ENCODE measurements at regions not wholly inside any gene's neighbourhood (a gene's known extent, or its start where the extent isn't known, plus 50 kb on each side); places are given as distances from the start of the nearest gene placed in this dataset.
"Not testable (repeated sequence)": the region's sequence is repeated elsewhere in the genome, so short reads cannot be mapped to it uniquely, and the experiment has no call there.

- no peaks in the 10 kb centered on the region for H3K4me1 ChIP-seq (ENCODE audit: control insufficient read depth, low read depth, low read length)
- no peak overlapping the region for H3K27ac ChIP-seq (ENCODE audit: low read length)
- no peaks in the 10 kb centered on the region for H3K27me3 ChIP-seq (ENCODE audit: control insufficient read depth, insufficient read depth, low read length)
- H3K9me3 ChIP-seq (ENCODE audit: control insufficient read depth, low read depth, low read length), result no peaks in the 10 kb centered on the region
- H3K4me3 ChIP-seq (ENCODE audit: low read length), result no peak overlapping the region
- no peaks in the 10 kb centered on the region for H3K36me3 ChIP-seq (ENCODE audit: control insufficient read depth, low read depth, low read length)
- no peak overlapping the region for H3K9ac ChIP-seq (ENCODE audit: low read length)
These were observed 580.0 kb upstream of the ZNF337 start for GRCh38 chr20:26276554-26277210.

DNA sequence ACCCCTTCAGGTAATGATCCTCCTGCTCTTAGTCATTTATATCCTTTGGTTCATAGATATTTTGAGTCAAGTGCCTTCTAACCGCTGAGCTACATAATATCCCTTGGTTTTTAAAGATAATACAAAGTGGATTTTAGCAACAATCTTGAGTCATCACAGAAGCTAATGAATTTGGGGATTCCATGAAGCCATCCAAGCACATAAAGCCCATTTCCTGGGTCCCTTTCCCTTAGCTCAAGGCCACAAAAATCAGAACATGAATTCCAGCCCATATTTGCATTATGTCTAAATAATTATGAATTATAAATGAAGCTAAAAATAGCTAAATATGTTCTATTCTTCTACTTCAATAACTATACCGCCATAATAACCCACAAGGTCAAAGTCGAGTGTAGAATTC, 572.1 kb upstream of the ZNF337 start:
- not testable (repeated sequence) for H3K36me3 ChIP-seq (ENCODE audit: control insufficient read depth, low read depth, low read length); H3K27me3 ChIP-seq (ENCODE audit: control insufficient read depth, insufficient read depth, low read length); H3K4me3 ChIP-seq (ENCODE audit: low read length); H3K9me3 ChIP-seq (ENCODE audit: control insufficient read depth, low read depth, low read length); H3K9ac ChIP-seq (ENCODE audit: low read length); H3K27ac ChIP-seq (ENCODE audit: low read length); H3K4me1 ChIP-seq (ENCODE audit: control insufficient read depth, low read depth, low read length)

- H3K27me3 ChIP-seq (ENCODE audit: control insufficient read depth, insufficient read depth, low read length); H3K4me1 ChIP-seq (ENCODE audit: control insufficient read depth, low read depth, low read length); H3K27ac ChIP-seq (ENCODE audit: low read length); H3K4me3 ChIP-seq (ENCODE audit: low read length); H3K36me3 ChIP-seq (ENCODE audit: control insufficient read depth, low read depth, low read length); H3K9me3 ChIP-seq (ENCODE audit: control insufficient read depth, low read depth, low read length); H3K9ac ChIP-seq (ENCODE audit: low read length): not testable (repeated sequence)
These were observed 564.3 kb upstream of the ZNF337 start for GRCh38 chr20:26260925-26261324.

- H3K9me3 ChIP-seq (ENCODE audit: control insufficient read depth, low read depth, low read length); H3K4me1 ChIP-seq (ENCODE audit: control insufficient read depth, low read depth, low read length); H3K36me3 ChIP-seq (ENCODE audit: control insufficient read depth, low read depth, low read length); H3K27me3 ChIP-seq (ENCODE audit: control insufficient read depth, insufficient read depth, low read length); H3K4me3 ChIP-seq (ENCODE audit: low read length); H3K27ac ChIP-seq (ENCODE audit: low read length); H3K9ac ChIP-seq (ENCODE audit: low read length): not testable (repeated sequence)
These were observed 555.8 kb upstream of the ZNF337 start for GRCh38 chr20:26252311-26252975.

DNA sequence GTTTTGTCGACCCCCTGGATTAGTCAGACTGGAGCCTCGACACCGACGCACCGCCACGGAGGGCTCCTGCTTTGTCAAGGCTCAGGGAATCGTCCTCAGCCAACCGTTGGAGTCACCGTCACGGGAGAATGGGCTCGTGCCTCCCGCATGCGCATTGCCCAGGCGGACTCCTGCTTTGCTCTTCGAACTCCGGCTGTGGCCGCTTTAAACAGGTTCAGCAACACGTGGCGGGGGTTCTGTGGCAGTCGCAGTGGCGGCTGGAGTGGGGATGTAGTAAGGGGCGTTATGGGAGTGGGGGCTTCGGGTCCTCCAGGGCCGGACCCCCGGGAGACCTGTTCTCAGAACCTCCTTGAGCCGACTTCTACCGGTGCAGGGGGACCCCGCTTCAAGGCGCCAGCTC, 554.7 kb upstream of the ZNF337 start:
- not testable (repeated sequence) for H3K27ac ChIP-seq (ENCODE audit: low read length); H3K4me1 ChIP-seq (ENCODE audit: control insufficient read depth, low read depth, low read length); H3K9ac ChIP-seq (ENCODE audit: low read length); H3K27me3 ChIP-seq (ENCODE audit: control insufficient read depth, insufficient read depth, low read length); H3K4me3 ChIP-seq (ENCODE audit: low read length); H3K36me3 ChIP-seq (ENCODE audit: control insufficient read depth, low read depth, low read length); H3K9me3 ChIP-seq (ENCODE audit: control insufficient read depth, low read depth, low read length)

- H3K27me3 ChIP-seq (ENCODE audit: control insufficient read depth, insufficient read depth, low read length); H3K36me3 ChIP-seq (ENCODE audit: control insufficient read depth, low read depth, low read length); H3K27ac ChIP-seq (ENCODE audit: low read length); H3K4me3 ChIP-seq (ENCODE audit: low read length); H3K9me3 ChIP-seq (ENCODE audit: control insufficient read depth, low read depth, low read length); H3K9ac ChIP-seq (ENCODE audit: low read length); H3K4me1 ChIP-seq (ENCODE audit: control insufficient read depth, low read depth, low read length): not testable (repeated sequence)
These were observed 553.8 kb upstream of the ZNF337 start for GRCh38 chr20:26250249-26251114.

DNA sequence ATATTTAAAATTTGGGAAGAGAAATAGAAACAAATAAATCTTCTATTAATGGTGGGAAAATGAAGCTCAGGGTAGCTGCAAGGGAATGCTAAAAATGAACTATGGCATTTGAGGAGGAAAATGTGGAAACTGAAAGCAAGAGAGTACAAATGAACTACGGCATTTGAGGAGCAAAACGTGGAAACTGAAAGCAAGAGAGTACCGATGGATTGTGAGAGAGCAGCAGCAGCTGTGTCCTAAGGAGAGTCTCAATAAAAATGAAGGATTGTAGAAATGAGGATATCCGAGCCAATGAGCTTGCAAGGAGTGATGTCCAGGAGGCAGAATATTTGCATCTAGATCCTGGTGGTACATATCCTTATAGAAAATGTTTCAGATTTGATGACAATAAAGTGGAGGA, 547.1 kb upstream of the ZNF337 start:
- H3K4me3 ChIP-seq (ENCODE audit: low read length), result no peak overlapping the region
- no peaks in the 10 kb centered on the region for H3K27me3 ChIP-seq (ENCODE audit: control insufficient read depth, insufficient read depth, low read length)
- H3K9ac ChIP-seq (ENCODE audit: low read length), result no peak overlapping the region
- H3K9me3 ChIP-seq (ENCODE audit: control insufficient read depth, low read depth, low read length), result peaks cover 5% of the 10 kb centered on the region
- H3K27ac ChIP-seq (ENCODE audit: low read length), result no peak overlapping the region
- H3K4me1 ChIP-seq (ENCODE audit: control insufficient read depth, low read depth, low read length), result no peaks in the 10 kb centered on the region
- no peaks in the 10 kb centered on the region for H3K36me3 ChIP-seq (ENCODE audit: control insufficient read depth, low read depth, low read length)

DNA sequence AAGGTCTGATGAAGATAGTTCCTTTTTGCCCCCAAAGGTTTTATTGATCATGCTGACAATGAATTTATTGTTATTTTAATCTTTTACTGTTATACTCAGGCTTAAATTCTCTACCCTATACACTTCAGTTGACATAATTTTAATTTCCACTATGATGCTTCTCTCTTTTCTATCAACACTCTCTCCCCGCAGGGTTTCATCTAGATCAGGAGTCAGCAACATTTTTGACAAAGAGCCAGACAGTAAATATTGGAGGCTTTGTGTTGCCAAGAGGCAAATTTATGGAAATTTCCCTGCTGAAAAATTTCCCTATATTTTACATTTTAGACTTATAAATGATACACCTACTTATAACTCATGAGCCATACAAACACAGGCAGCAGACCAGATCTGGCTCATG, 524.0 kb upstream of the ZNF337 start:
- not testable (repeated sequence) for H3K4me1 ChIP-seq (ENCODE audit: control insufficient read depth, low read depth, low read length); H3K36me3 ChIP-seq (ENCODE audit: control insufficient read depth, low read depth, low read length); H3K27ac ChIP-seq (ENCODE audit: low read length); H3K4me3 ChIP-seq (ENCODE audit: low read length); H3K9me3 ChIP-seq (ENCODE audit: control insufficient read depth, low read depth, low read length); H3K9ac ChIP-seq (ENCODE audit: low read length); H3K27me3 ChIP-seq (ENCODE audit: control insufficient read depth, insufficient read depth, low read length)

- not testable (repeated sequence) for H3K4me3 ChIP-seq (ENCODE audit: low read length); H3K4me1 ChIP-seq (ENCODE audit: control insufficient read depth, low read depth, low read length); H3K9ac ChIP-seq (ENCODE audit: low read length); H3K9me3 ChIP-seq (ENCODE audit: control insufficient read depth, low read depth, low read length); H3K27ac ChIP-seq (ENCODE audit: low read length); H3K36me3 ChIP-seq (ENCODE audit: control insufficient read depth, low read depth, low read length); H3K27me3 ChIP-seq (ENCODE audit: control insufficient read depth, insufficient read depth, low read length)
These were observed 522.9 kb upstream of the ZNF337 start for GRCh38 chr20:26219546-26219945.

DNA sequence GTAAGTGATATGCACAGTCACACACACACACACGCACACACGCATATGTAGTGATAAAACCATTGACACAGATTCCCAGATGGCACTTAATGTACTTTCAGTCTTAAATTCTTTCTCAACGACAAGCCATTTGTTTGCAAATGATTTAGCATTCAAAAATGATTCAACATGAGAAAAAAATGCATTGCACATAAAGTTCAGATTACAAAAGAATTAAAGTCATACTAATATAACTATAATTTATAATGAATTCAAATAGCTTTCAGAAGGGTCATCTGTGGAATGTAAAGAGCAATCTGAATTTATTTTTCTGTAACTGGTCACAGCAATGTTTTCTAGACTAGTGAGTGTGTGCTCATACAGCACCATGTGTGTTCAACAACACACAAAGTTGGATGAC, 521.6 kb upstream of the ZNF337 start:
- no peak overlapping the region for H3K27ac ChIP-seq (ENCODE audit: low read length)
- H3K27me3 ChIP-seq (ENCODE audit: control insufficient read depth, insufficient read depth, low read length), result no peaks in the 10 kb centered on the region
- H3K36me3 ChIP-seq (ENCODE audit: control insufficient read depth, low read depth, low read length), result no peaks in the 10 kb centered on the region
- H3K9ac ChIP-seq (ENCODE audit: low read length), result no peak overlapping the region
- H3K4me3 ChIP-seq (ENCODE audit: low read length), result no peak overlapping the region
- H3K9me3 ChIP-seq (ENCODE audit: control insufficient read depth, low read depth, low read length), result peaks cover 4% of the 10 kb centered on the region
- H3K4me1 ChIP-seq (ENCODE audit: control insufficient read depth, low read depth, low read length), result no peaks in the 10 kb centered on the region

DNA sequence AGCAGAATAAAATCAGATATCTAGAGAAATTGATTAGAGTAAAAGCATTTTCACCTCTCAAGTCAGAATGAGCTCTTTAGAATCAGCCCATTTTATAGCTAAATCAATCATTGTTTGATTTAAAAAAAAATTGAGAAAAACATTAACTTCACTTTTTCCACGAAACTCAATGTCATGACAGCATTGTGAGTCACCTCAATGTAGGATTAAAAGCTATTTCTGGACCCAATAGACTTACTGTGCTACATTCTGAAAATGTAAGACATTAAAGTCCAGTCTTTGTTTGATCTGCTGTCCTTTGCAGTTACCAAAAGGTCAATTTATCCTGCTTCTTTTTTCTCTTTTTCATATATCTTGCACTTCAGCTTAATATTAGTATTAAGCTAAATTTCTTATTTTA, 519.4 kb upstream of the ZNF337 start:
- H3K9me3 ChIP-seq (ENCODE audit: control insufficient read depth, low read depth, low read length), result no peaks in the 10 kb centered on the region
- no peak overlapping the region for H3K4me3 ChIP-seq (ENCODE audit: low read length)
- no peak overlapping the region for H3K9ac ChIP-seq (ENCODE audit: low read length)
- H3K27me3 ChIP-seq (ENCODE audit: control insufficient read depth, insufficient read depth, low read length), result peaks cover 4% of the 10 kb centered on the region
- no peak overlapping the region for H3K27ac ChIP-seq (ENCODE audit: low read length)
- H3K4me1 ChIP-seq (ENCODE audit: control insufficient read depth, low read depth, low read length), result no peaks in the 10 kb centered on the region
- no peaks in the 10 kb centered on the region for H3K36me3 ChIP-seq (ENCODE audit: control insufficient read depth, low read depth, low read length)

- H3K36me3 ChIP-seq (ENCODE audit: control insufficient read depth, low read depth, low read length), result no peaks in the 10 kb centered on the region
- no peak overlapping the region for H3K4me3 ChIP-seq (ENCODE audit: low read length)
- no peaks in the 10 kb centered on the region for H3K4me1 ChIP-seq (ENCODE audit: control insufficient read depth, low read depth, low read length)
- H3K27ac ChIP-seq (ENCODE audit: low read length), result no peak overlapping the region
- H3K9ac ChIP-seq (ENCODE audit: low read length), result no peak overlapping the region
- peaks cover 10% of the 10 kb centered on the region for H3K27me3 ChIP-seq (ENCODE audit: control insufficient read depth, insufficient read depth, low read length)
- no peaks in the 10 kb centered on the region for H3K9me3 ChIP-seq (ENCODE audit: control insufficient read depth, low read depth, low read length)
These were observed 518.3 kb upstream of the ZNF337 start for GRCh38 chr20:26214991-26215390.
